Kidney glomerular epithelial cell (primary cell): ENCODE measurements at regions not wholly inside any gene's neighbourhood (a gene's known extent, or its start where the extent isn't known, plus 50 kb on each side); places are given as distances from the start of the nearest gene placed in this dataset.
"Not testable (repeated sequence)": the region's sequence is repeated elsewhere in the genome, so short reads cannot be mapped to it uniquely, and the experiment has no call there.

Experiments
- DNase-seq: peaks from one replicate; lab custom pipeline; 2025; lab: John Stamatoyannopoulos, UW

- no peak for DNase-seq
Observed at GRCh38 chrX:128759745-128760144, 707.5 kb upstream of the ACTRT1 start.

DNA sequence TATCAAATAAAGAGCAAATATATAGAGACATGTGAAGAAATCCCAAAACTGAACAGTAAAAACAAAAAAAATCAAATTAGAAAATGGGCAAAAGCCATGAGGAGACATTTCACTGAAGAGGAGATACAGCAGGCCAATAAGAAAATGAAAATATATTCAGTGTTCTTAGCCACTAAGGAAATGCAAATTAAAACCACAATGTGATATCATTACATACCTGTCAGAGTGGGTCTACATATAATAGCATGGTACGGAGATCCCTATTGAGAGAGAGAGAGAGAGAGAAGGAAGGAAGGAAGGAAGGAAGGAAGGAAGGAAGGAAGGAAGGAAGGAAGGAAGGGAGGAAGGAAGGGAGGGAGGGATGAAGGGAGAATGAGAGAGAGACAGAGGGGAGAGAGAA lies 707.0 kb upstream of the ACTRT1 start:
- no peak for DNase-seq

DNA sequence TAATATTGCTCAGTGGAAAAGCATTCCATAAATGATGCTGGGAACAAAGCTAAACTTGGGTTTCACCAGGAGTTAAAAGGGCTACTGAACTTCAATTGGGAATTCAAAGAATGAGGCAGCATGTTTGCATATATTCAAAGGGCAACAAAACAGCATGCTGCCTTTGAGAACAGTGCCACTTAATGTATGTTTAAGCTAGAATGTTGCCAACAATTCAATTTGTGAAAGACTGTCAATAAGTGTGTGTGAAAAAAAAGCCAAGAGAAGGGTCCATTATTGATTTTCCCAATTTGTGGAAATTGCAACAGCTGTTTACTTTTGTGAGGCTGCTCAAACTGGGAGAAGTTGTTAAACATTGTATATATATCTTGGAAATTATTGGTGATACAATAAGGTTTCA lies 701.9 kb upstream of the ACTRT1 start:
- no peak for DNase-seq

GRCh38 chrX:128739539-128739938 lies 687.3 kb upstream of the ACTRT1 start:
- DNase-seq: no peak

DNA sequence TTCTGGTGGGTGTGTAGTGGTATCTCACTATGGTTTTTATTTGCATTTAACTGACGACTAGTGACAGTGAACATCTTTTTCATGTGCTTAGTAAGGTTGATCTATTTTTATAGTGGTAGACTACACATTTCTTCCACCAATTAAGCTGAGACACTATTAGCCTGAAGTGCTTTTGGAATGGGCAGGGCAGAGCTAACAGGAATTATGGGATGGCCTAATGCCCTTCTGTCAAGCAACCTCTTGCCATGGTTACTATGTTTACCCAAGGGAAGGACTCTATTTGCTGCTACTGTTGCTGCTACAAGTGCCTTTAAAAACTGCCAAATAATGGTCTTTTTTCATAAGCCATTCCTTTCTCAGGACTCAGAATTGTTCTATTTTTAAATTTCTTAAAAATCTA lies 676.7 kb upstream of the ACTRT1 start:
- DNase-seq: no peak

DNA sequence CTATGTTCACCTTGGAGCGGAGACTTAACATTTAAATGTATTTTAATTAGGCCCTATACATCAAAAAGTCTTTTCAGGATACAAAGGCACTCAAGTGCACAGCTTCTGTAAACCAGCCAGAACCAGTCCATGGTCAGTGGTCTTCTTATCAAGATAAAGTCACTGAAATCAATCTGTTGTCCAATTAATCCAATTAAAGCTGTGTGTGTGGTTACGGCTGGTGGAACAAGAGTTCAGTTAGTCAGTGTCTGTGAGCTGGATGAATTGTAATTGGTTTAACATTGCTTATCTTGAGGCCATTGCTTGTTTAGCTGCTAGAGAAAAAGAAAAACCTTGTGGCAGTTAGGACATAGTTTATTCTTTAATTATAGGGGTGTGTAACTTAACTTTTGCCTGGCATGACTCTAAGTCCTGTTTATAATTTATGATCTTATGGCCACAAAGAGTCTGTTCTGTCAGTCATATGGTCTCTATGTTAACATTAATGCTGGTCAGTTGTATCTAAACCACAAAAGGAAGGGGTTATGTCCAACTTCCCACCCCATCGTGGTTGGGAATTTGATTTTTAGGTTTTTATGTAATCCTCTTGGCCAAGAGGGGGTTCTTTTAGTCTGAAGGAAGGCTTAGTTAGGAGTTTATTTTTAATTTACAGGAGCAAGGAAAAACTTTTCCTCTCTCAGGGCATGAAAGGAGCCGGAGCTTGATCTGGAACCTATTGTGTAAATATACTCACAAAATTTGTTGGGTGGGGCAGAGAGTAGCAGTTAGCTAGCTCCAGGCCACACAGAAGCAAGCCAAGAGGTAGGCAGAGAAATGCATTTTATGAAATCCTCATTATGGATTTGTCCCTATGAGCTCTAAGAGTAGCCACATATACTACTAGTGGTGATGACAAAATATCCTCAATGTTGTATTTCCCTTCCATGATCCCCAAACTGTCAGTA lies 665.7 kb upstream of the ACTRT1 start:
- no peak for DNase-seq

DNA sequence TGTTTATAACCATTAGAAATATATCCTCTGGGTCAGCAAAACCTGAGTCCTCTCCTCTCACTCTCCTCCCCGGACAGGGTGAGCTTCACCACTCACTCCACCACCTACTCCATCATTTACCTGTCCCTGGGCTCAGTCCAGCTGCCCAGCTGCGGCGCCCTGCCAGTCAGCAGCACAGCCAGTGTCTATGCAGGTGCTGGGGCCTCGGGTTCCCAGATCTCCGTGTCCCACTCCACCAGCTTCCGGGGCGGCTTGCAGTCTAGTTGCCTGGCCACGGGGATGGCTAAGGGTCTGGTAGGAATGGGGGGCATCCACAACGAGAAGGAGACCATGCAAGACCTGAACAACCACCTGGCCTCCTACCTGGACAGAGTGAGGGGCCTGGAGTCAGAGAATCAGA lies 662.2 kb upstream of the ACTRT1 start:
- DNase-seq: no peak

GRCh38 chrX:128699716-128700285 lies 647.6 kb upstream of the ACTRT1 start:
- DNase-seq: no peak

DNA sequence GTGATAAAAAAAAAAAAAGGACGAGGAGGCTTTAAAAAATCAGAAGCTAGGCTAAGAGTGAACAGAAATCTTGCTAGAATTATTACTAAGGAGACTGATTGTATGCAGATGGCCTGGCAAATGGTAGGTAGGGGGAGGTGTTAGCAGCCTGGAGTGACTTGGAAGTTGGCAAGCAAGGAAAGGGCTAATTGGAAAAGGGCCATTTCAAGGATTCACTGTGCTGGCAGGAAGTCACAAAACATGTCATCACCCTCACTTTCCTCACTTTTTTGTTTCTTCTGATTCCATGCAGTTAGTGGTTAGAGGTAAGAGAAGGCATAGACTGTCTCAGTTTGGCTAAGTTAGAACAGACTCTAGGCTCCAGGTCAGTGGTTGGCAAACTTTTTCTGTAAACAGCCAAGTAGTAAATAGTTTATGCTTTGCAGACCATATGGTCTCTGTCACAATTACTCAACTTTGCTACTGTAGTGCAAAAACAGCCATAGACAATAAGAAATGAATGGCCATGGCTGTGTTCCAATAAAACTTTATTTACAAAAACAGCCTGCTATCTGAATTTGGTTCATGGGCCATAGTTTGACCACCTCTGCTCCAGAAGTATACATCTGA lies 646.5 kb upstream of the ACTRT1 start:
- no peak for DNase-seq

DNA sequence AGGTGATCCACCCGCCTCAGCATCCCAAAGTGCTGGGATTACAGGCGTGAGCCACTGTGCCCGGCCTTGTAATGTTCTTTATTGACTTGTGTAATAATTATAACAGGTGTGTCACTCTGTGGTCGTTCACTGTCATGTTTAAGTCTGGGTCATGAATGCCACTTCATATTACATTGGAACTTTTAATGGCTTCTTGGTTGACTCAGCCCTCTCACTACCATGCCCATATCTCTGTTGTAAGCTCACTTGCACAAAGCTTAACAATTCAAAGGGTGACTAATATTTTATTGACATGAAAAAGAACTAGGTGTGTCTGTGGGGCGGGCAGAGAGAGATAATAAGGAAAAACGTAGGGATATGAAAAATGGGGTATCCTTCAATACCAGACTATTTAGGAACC lies 639.7 kb upstream of the ACTRT1 start:
- no peak for DNase-seq

- no peak for DNase-seq
Observed at GRCh38 chrX:128685387-128685786, 633.2 kb upstream of the ACTRT1 start.

DNA sequence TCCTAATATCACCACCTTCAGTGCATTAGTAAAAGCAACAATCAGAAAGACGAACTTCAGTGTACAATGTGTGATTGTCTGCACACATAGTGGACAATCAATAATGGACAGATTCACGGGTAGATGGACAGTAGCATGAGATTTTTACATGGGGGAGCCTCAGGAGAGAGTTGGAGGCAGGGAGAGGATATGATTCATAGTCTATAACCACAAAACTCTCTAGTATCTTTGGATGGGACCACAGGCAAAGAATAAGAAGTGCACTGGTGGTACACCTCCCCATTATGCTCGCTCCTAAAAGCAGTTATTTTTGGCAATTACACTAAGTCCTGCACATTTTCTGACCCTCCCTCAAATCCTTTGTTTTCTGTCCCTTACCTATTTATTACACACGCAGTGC lies 624.4 kb upstream of the ACTRT1 start:
- no peak for DNase-seq

DNA sequence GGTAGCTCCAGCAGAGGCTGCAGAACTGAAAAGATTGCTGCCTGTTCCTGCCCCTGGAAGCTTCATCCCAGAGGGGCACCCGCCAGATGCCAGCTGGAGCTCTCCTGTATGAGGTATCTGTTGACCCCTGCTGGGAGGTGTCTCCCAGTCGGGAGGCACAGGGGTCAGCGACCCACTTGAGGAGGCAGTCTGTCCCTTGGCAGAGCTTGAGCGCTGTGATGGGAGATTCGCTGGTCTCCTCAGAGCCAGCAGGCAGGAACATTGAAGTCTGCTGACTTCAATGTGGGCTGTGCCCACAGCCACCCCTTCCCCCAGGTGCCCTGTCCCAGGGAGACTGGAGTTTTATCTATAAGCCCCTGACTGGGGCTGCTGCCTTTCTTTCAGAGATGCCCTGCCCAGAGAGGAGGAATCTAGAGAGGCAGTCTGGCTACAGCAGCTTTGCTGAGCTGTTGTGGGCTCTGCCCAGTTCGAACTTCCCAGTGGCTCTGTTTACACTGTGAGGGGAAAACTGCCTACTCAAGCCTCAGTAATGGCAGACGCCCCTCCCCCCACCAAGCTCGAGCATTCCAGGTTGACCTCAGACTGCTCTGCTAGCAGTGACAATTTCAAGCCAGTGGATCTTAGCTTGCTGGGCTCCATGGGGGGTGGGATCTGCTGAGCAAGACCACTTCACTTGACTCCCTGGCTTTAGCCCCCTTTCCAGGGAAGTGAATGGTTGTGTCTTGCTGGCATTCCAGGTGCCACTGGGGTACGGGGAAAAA lies 622.3 kb upstream of the ACTRT1 start:
- not testable (repeated sequence) for DNase-seq

- no peak for DNase-seq
Observed at GRCh38 chrX:128664211-128664610, 612.0 kb upstream of the ACTRT1 start.

GRCh38 chrX:128653524-128654060 lies 601.4 kb upstream of the ACTRT1 start:
- DNase-seq: no peak

DNA sequence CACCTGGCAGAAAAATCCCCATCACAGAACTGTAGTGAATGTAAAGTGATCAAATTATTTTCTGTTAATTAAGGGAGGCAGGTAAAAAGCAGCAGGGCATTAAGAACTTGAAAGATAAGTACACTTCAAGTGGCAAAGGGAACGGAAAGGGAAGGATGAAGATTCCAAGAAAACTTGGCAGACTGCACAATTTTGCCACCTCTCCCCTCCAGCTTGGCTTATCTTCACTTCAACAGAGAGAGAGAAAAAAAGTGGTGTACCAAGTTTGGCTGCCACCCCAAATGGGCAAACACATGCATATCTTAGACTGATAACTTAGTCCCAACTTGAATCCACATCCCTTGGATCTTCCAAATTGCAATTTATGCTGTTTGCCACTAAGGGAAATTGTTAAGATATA lies 598.1 kb upstream of the ACTRT1 start:
- DNase-seq: no peak

- DNase-seq: no peak
Observed at GRCh38 chrX:128634754-128635153, 582.6 kb upstream of the ACTRT1 start.

DNA sequence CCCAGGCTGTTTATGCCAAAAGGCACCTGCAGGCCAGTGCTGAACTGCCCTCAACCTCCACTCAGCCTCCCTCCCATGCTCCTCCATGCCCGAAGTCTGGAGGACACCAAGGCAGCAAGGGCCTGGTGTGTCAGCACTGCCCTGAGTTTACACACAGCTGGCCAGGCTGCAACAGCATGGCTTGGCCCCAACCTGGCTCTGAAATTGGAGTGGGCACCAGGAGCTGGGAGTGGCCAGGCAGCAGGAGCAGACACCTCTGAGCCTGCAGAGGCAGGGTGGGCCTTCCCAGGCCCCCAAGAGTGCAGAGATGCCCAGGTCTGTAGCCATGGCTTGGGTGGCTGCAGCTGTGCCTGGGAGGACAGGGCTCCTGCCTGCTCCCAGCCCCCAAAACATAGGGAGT lies 571.2 kb upstream of the ACTRT1 start:
- DNase-seq: no peak

- no peak for DNase-seq
Observed at GRCh38 chrX:128622296-128622695, 570.1 kb upstream of the ACTRT1 start.

- no peak for DNase-seq
Observed at GRCh38 chrX:128619490-128619889, 567.3 kb upstream of the ACTRT1 start.

DNA sequence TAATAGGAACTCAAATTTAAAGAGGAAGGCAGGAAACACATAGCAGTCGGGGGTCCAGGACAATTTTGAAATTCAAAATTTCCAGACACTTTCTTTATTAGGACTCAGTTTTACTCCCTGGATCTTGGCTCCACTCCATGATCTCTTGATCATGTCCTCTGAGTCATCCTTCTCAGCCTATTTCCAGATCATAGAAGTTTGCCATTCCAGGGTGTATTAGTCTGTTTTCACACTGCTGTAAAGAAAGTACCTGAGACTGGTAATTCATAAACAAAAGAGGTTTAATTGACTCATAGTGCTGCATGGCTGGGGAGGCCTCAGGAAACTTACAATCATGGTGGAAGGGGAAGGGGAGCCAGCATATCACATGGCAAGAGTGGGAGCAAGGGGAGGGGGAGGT lies 564.7 kb upstream of the ACTRT1 start:
- no peak for DNase-seq

- DNase-seq: not testable (repeated sequence)
Observed at GRCh38 chrX:128606817-128607216, 554.6 kb upstream of the ACTRT1 start.
